Mesothelial cell of epicardium (in vitro differentiated cells): ENCODE measurements at regions not wholly inside any gene's neighbourhood (a gene's known extent, or its start where the extent isn't known, plus 50 kb on each side); places are given as distances from the start of the nearest gene placed in this dataset.

ENCODE experiments used
- DNase-seq, 2 experiments: peaks; one replicate each; pipeline ENCODE4 v3.0.0; 2021; ENCODE audit warnings: low spot score in 2 of 2; ENCODE audit not compliant: unreplicated experiment in 2 of 2
- H3K27ac Mint-ChIP-seq: 2 replicates; pipeline ENCODE4 v1.8.0; 2021; ENCODE audit warnings: mixed read lengths
- H3K27me3 Mint-ChIP-seq: 2 replicates; pipeline ENCODE4 v1.8.0; 2021; ENCODE audit warnings: low read depth, mixed read lengths
- H3K36me3 Mint-ChIP-seq: 2 replicates; pipeline ENCODE4 v1.8.0; 2021; ENCODE audit warnings: mixed read lengths
- H3K4me1 Mint-ChIP-seq: 2 replicates; pipeline ENCODE4 v1.8.0; 2021; ENCODE audit warnings: mixed read lengths
- H3K4me3 Mint-ChIP-seq: 2 replicates; pipeline ENCODE4 v1.8.0; 2021; ENCODE audit warnings: mild to moderate bottlenecking, moderate library complexity, mixed read lengths
- H3K9me3 Mint-ChIP-seq: 2 replicates; pipeline ENCODE4 v1.8.0; 2021; ENCODE audit warnings: mixed read lengths
- TF ChIP-seq, protein P1 (sequence below): fragments of 200-600 bp; sonication (generic); IDR thresholded peaks from one replicate; pipeline ENCODE4 v1.5.0; 2021; ENCODE audit warnings: antibody characterized with exemption; ENCODE audit not compliant: unreplicated experiment

DNA sequence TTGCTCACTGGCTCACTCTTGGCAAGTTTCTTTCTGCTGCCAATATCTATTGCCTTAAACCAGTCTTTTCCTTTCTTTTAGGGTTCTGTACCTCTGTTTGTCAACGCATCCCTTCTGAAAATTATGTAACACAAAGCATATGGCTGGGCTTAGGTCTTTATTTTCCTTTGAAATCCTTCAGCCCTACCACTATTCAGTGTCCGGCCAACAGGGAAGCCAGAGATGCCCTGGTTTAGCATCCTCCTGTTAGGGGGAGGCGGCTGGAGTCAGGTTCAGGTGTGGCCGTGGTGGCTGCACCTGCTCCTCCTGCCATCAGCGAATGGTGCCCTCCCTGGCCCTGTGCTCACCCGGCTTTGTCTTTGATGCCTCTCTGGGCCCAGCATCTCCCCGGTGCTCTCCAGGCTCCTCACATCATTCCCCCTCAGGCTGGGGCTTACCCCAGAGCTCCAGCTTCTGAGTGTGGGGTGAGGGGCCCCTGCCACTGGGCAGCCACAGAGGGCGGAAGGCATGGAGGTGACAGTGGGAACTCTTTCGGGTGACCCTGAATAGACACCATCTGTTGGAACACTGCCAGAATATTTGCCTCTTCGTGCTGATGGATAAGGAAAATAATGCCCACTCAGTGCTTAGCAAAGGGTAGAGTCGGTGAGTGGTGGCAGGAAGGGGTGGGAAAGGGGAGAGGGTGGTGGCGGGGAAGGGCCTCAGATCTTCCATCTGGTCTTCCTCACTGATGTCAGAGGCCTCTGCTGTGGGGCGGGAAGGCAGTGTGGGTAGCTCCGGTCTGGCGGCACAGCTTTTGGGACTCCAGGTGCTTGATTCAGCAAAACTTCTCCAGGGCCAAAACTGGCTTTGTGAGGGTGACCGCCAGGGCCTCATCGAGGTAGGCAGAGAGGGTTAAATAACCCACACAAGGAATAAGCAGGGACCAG lies 97.2 kb downstream of the DACT2 start:
- TF ChIP-seq, protein P1, sequence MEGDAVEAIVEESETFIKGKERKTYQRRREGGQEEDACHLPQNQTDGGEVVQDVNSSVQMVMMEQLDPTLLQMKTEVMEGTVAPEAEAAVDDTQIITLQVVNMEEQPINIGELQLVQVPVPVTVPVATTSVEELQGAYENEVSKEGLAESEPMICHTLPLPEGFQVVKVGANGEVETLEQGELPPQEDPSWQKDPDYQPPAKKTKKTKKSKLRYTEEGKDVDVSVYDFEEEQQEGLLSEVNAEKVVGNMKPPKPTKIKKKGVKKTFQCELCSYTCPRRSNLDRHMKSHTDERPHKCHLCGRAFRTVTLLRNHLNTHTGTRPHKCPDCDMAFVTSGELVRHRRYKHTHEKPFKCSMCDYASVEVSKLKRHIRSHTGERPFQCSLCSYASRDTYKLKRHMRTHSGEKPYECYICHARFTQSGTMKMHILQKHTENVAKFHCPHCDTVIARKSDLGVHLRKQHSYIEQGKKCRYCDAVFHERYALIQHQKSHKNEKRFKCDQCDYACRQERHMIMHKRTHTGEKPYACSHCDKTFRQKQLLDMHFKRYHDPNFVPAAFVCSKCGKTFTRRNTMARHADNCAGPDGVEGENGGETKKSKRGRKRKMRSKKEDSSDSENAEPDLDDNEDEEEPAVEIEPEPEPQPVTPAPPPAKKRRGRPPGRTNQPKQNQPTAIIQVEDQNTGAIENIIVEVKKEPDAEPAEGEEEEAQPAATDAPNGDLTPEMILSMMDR, result no peak
- Mint-ChIP-seq H3K36me3 (no peaks in the 10 kb centered on the region), H3K4me1 (peaks cover 26% of the 10 kb centered on the region)

DNA sequence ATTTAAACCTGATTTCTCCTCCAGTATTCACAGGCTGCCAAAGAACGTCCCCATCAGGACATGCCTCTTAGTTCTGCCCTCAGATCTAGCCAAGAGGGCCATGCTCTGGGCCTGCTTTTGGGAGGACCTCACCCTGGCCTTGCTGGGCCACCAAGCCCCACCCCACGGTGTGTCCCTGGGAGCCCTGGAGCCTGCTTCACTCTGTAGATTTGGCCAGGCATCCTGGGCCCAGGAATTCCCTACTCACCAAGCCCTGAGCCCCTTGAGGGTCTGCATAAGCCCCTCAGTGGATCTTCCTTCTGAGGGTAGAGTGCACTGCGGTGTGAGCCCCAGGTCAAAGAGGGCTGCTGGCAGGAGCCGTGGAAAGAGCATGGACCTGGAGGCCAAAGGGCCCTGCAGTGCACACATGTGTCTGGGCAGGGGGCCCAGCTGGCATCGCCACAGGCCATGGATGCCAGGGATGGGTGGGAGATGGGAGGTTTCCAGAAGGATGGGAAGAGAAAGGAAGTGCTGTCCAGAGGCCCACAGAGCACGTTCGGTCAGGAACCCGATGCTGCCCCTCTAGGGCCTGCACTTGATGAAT lies 98.0 kb downstream of the DACT2 start:
- Mint-ChIP-seq H3K4me3 (no peak overlapping the region), H3K27ac (no peak overlapping the region), H3K9me3 (no peaks in the 10 kb centered on the region), H3K36me3 (no peaks in the 10 kb centered on the region), H3K27me3 (peaks cover 2% of the 10 kb centered on the region), H3K4me1 (peaks cover 18% of the 10 kb centered on the region)
- DNase-seq, result no peak
- TF ChIP-seq, protein P1, result no peak

More for the DNA sequence above, 97.2 kb downstream of the DACT2 start:
- no peaks in the 10 kb centered on the region for H3K27me3 Mint-ChIP-seq
- no peak overlapping the region for H3K4me3 Mint-ChIP-seq
- H3K27ac Mint-ChIP-seq, result no peak overlapping the region
- no peak for DNase-seq
- H3K9me3 Mint-ChIP-seq, result no peaks in the 10 kb centered on the region

DNA sequence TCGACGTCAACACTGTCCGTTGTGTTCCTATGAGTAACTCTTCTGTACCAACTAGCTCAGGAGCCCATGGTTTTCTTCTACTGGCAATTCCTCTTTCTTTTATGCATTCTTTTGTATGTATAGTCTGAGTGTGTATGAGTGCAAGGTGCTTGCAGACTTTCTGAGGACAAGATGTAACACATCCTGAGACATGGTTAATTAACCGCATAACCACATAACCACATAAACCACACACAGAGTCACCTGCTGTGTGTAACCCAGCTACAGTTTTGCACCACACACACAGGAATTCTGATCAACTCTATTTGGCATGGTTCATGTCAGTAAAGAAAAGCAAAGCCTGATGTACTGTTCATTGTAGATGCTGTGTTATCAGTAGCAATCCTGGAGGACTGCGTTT lies 98.6 kb downstream of the DACT2 start:
- H3K27me3 Mint-ChIP-seq, result peaks cover 2% of the 10 kb centered on the region
- no peak overlapping the region for H3K4me3 Mint-ChIP-seq
- H3K27ac Mint-ChIP-seq, result no peak overlapping the region
- H3K4me1 Mint-ChIP-seq, result peaks cover 16% of the 10 kb centered on the region
- no peaks in the 10 kb centered on the region for H3K36me3 Mint-ChIP-seq
- DNase-seq, result no peak
- TF ChIP-seq, protein P1, result no peak
- H3K9me3 Mint-ChIP-seq, result no peaks in the 10 kb centered on the region

DNA sequence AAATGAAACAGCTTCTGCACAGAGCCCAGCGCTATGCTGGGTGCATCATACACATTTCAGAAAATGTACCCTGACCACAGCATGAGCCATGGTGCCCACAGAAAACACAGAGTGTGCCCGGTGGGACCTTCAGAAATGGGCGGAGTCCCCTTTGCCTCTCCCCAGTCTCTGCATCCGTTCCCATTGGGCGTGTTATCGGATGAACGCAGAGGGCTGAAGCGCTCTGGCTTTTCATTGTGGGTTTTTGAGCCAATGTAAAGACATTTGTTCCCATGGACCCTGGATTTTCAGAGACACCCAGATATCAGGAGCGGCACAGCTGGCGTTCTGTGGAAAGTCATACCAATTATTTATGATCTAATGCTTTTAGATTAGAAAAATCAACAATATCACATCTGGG lies 99.8 kb downstream of the DACT2 start:
- Mint-ChIP-seq H3K4me3 (no peak overlapping the region), H3K4me1 (peaks cover 9% of the 10 kb centered on the region), H3K9me3 (no peaks in the 10 kb centered on the region), H3K27ac (no peak overlapping the region), H3K36me3 (no peaks in the 10 kb centered on the region), H3K27me3 (peaks cover 8% of the 10 kb centered on the region)
- TF ChIP-seq, protein P1, result no peak
- DNase-seq, result no peak

DNA sequence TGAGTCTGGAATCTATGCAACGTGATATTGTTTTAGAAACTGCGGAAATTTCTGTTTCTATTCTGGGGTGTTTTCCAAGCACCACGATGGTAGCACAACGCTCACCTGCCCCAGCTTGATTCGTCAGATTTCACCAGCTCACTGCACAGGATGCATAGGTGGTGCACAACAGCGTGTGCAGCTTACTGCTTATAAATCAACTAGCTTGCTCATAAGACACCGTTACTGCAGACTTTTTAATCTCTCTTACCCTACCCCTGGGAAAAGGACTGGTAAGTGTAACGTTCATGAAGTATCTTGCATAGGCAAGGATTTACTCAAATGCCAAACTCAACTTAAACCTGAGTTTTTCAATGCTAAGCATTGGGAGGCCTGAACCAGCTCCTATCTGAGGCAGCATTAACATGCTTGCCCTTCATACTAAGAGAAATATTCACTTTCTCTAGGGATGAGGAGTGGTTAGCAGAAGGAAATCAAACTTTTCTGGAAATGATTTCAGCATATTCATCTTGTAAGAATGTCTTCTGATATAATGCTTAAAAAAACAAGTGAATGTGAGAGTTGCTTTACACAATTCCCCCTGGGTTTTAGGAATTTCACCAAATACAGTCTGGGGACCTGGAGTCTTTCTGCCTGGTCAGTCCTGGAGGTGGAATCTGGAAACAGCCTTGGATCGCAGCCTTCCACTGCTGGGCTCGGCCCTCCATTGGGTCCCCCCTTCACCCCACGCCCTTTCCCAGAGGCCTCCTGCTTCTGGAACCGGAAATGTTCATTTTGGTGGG lies 100.6 kb downstream of the DACT2 start:
- Mint-ChIP-seq H3K27ac (no peak overlapping the region), H3K4me3 (no peak overlapping the region)

More for the DNA sequence above, 100.6 kb downstream of the DACT2 start:
- TF ChIP-seq, protein P1, result no peak
- DNase-seq, result no peak
- H3K4me1 Mint-ChIP-seq, result peaks cover 9% of the 10 kb centered on the region
- no peaks in the 10 kb centered on the region for H3K36me3 Mint-ChIP-seq
- no peaks in the 10 kb centered on the region for H3K9me3 Mint-ChIP-seq
- peaks cover 8% of the 10 kb centered on the region for H3K27me3 Mint-ChIP-seq
